ENCODE measurements at regions not wholly inside any gene's neighbourhood (a gene's known extent, or its start where the extent isn't known, plus 50 kb on each side); places are given as distances from the start of the nearest gene placed in this dataset.

- ATAC-seq (ENCODE audit: low read depth) = no peak
- Histone ChIP-seq H3K4me1 (ENCODE audit: insufficient read depth, poor library complexity, severe bottlenecking) (no peaks in the 10 kb centered on the region), H3K36me3 (ENCODE audit: low read depth) (no peaks in the 10 kb centered on the region), H3K27ac (ENCODE audit: poor library complexity, severe bottlenecking) (no peak overlapping the region), H3K27me3 (ENCODE audit: insufficient read depth, poor library complexity, severe bottlenecking) (no peaks in the 10 kb centered on the region), H3K4me3 (ENCODE audit: severe bottlenecking) (no peak overlapping the region), H3K9me3 (ENCODE audit: severe bottlenecking) (no peaks in the 10 kb centered on the region)
- no peak for DNase-seq (ENCODE audit: low spot score)
- TF ChIP-seq, protein P1, sequence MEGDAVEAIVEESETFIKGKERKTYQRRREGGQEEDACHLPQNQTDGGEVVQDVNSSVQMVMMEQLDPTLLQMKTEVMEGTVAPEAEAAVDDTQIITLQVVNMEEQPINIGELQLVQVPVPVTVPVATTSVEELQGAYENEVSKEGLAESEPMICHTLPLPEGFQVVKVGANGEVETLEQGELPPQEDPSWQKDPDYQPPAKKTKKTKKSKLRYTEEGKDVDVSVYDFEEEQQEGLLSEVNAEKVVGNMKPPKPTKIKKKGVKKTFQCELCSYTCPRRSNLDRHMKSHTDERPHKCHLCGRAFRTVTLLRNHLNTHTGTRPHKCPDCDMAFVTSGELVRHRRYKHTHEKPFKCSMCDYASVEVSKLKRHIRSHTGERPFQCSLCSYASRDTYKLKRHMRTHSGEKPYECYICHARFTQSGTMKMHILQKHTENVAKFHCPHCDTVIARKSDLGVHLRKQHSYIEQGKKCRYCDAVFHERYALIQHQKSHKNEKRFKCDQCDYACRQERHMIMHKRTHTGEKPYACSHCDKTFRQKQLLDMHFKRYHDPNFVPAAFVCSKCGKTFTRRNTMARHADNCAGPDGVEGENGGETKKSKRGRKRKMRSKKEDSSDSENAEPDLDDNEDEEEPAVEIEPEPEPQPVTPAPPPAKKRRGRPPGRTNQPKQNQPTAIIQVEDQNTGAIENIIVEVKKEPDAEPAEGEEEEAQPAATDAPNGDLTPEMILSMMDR (IDR thresholded peaks at IDR 0.05; ENCODE audit: poor library complexity, severe bottlenecking) = no peak
Observed at GRCh38 chr9:107064378-107064777, 201.4 kb downstream of the ZNF462 start.

DNA sequence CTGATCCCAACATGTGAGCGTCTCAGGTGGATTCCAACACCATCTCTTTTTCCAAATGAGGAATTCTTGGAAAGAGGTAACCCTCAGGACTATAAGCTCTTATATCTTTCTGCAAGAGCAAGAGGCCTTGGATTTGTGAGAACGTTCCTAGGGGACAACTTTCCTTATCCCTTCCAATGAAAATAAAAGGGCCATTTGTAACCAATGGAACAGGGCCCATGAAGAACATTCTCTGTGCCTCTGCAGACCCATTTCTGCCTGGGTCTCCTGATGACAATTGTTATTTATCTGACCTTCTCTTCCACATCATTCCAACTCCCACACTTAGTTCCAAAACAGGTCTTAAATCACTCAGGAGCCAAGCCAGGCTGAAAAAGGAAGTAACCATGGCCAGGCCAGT is 202.6 kb downstream of the ZNF462 start:
- DNase-seq (ENCODE audit: low spot score) = no peak

GRCh38 chr9:107067739-107068416 is 204.9 kb downstream of the ZNF462 start:
- TF ChIP-seq, protein P1 (IDR thresholded peaks at IDR 0.05; ENCODE audit: poor library complexity, severe bottlenecking) = no peak
- ATAC-seq (ENCODE audit: low read depth) = no peak

More for the DNA sequence above, 202.6 kb downstream of the ZNF462 start:
- Histone ChIP-seq H3K36me3 (ENCODE audit: low read depth) (no peaks in the 10 kb centered on the region), H3K27me3 (ENCODE audit: insufficient read depth, poor library complexity, severe bottlenecking) (no peaks in the 10 kb centered on the region), H3K27ac (ENCODE audit: poor library complexity, severe bottlenecking) (no peak overlapping the region), H3K4me3 (ENCODE audit: severe bottlenecking) (no peak overlapping the region), H3K4me1 (ENCODE audit: insufficient read depth, poor library complexity, severe bottlenecking) (no peaks in the 10 kb centered on the region), H3K9me3 (ENCODE audit: severe bottlenecking) (no peaks in the 10 kb centered on the region)
- TF ChIP-seq, protein P1 (IDR thresholded peaks at IDR 0.05; ENCODE audit: poor library complexity, severe bottlenecking) = no peak
- ATAC-seq (ENCODE audit: low read depth) = no peak

DNA sequence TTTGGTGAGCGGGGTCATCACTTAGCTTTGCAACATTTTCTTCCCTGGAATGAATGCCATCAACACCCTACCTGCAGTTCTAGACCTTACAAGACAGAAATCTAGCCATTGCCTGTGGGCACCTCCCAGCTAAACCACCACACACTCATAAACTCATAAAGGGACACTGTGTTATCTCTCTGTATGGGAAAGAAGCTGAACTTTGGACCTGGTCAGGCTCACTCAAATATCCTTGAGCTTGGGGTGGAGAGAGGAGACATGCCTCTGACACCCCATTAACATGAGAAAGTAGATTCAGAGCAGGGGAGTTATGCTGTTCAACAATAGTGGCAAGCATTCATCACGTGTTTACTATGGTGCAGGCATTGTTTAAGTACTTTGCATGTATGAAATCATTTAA is 205.6 kb downstream of the ZNF462 start:
- H3K27ac ChIP-seq (ENCODE audit: poor library complexity, severe bottlenecking) = no peak overlapping the region
- H3K4me1 ChIP-seq (ENCODE audit: insufficient read depth, poor library complexity, severe bottlenecking) = no peaks in the 10 kb centered on the region
- TF ChIP-seq, protein P1 (IDR thresholded peaks at IDR 0.05; ENCODE audit: poor library complexity, severe bottlenecking) = no peak
- H3K27me3 ChIP-seq (ENCODE audit: insufficient read depth, poor library complexity, severe bottlenecking) = no peaks in the 10 kb centered on the region
- ATAC-seq (ENCODE audit: low read depth) = no peak
- H3K9me3 ChIP-seq (ENCODE audit: severe bottlenecking) = no peaks in the 10 kb centered on the region
- no peak overlapping the region for H3K4me3 ChIP-seq (ENCODE audit: severe bottlenecking)
- DNase-seq (ENCODE audit: low spot score) = no peak
- no peaks in the 10 kb centered on the region for H3K36me3 ChIP-seq (ENCODE audit: low read depth)

More at GRCh38 chr9:107067739-107068416, 204.9 kb downstream of the ZNF462 start:
- no peaks in the 10 kb centered on the region for H3K9me3 ChIP-seq (ENCODE audit: severe bottlenecking)
- no peaks in the 10 kb centered on the region for H3K4me1 ChIP-seq (ENCODE audit: insufficient read depth, poor library complexity, severe bottlenecking)
- H3K27ac ChIP-seq (ENCODE audit: poor library complexity, severe bottlenecking) = no peak overlapping the region
- no peaks in the 10 kb centered on the region for H3K27me3 ChIP-seq (ENCODE audit: insufficient read depth, poor library complexity, severe bottlenecking)
- DNase-seq (ENCODE audit: low spot score) = no peak
- H3K4me3 ChIP-seq (ENCODE audit: severe bottlenecking) = no peak overlapping the region
- no peaks in the 10 kb centered on the region for H3K36me3 ChIP-seq (ENCODE audit: low read depth)

DNA sequence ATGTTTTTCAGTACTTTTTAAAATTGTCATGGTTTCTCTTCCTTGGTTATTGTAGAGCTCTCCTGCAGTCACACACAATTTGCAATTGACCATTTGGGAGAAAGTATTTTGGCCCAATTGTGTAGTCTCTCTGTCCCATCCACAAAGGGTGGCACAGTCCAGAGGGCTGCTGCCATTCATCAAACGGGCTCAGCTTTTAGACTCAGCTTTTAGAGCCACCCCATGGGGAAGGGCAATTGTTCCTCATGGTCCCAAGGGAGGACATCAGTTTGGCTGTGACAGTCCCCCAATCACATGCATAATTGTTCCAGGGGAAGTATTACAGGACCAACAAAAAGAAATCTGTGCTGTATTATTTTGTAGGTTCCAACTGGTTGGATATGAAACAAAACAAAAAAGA is 207.6 kb downstream of the ZNF462 start:
- Histone ChIP-seq H3K4me1 (ENCODE audit: insufficient read depth, poor library complexity, severe bottlenecking) (no peaks in the 10 kb centered on the region), H3K4me3 (ENCODE audit: severe bottlenecking) (no peak overlapping the region), H3K9me3 (ENCODE audit: severe bottlenecking) (no peaks in the 10 kb centered on the region), H3K27me3 (ENCODE audit: insufficient read depth, poor library complexity, severe bottlenecking) (no peaks in the 10 kb centered on the region), H3K36me3 (ENCODE audit: low read depth) (no peaks in the 10 kb centered on the region), H3K27ac (ENCODE audit: poor library complexity, severe bottlenecking) (no peak overlapping the region)
- ATAC-seq (ENCODE audit: low read depth) = no peak
- TF ChIP-seq, protein P1 (IDR thresholded peaks at IDR 0.05; ENCODE audit: poor library complexity, severe bottlenecking) = no peak
- no peak for DNase-seq (ENCODE audit: low spot score)
